GM21528 (cell line): ENCODE measurements at regions not wholly inside any gene's neighbourhood (a gene's known extent, or its start where the extent isn't known, plus 50 kb on each side); places are given as distances from the start of the nearest gene placed in this dataset.
"Not testable (repeated sequence)": the region's sequence is repeated elsewhere in the genome, so short reads cannot be mapped to it uniquely, and the experiment has no call there.

ENCODE experiments used
- ATAC-seq: cut with Tn5 transposase; IDR thresholded peaks from one replicate; pipeline ENCODE4 v1.9.1; 2021; ENCODE audit warnings: mild to moderate bottlenecking, moderate library complexity; ENCODE audit not compliant: unreplicated experiment, low FRiP score

DNA sequence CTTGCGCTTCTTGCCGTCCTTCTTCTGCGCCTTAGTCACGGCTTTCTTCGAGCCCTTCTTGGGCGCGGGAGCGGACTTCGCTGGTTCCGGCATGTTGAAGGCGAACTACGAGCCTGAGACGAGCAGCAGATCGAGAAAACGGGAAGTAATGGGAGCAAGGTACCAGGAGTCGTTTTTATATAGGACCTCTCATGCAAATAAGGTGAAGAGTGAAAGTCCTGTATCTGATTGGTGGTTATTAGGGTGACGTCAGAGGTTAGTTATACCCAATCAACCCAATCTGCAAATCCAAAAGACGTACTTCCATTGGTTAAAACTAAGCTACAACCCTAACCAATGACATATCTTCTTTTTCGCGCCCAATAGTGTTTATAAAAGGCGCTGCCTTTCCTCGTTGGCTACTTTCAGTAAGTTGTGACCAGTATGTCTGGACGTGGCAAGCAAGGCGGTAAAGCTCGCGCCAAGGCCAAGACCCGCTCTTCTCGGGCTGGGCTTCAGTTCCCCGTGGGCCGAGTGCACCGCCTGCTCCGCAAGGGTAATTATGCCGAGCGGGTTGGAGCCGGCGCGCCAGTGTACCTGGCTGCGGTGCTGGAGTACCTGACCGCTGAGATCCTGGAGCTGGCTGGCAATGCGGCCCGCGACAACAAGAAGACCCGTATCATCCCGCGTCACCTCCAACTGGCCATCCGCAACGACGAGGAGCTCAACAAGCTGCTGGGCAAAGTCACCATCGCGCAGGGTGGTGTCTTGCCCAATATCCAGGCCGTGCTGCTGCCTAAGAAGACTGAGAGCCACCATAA lies 100.6 kb upstream of the PRSS16 start:
- ATAC-seq: peak; percentile 71

DNA sequence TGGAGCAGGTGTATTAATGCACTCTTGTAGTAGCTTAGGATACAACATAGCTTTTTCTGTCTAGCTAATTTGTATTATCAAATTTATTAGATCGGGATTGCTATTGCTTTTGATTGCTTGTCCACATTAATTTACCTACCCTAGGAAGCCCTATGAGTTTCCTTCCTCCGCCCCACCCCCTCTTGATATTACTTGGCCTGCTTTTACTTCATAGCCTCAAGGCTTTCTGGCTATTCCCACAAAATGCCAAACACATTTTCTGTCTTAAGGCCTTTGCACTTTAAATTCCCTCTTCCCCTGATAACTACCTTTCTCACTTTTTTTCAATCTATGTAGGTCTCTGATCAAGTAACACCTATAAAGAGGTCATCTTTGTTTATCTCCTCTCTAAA lies 99.1 kb upstream of the PRSS16 start:
- no peak for ATAC-seq

DNA sequence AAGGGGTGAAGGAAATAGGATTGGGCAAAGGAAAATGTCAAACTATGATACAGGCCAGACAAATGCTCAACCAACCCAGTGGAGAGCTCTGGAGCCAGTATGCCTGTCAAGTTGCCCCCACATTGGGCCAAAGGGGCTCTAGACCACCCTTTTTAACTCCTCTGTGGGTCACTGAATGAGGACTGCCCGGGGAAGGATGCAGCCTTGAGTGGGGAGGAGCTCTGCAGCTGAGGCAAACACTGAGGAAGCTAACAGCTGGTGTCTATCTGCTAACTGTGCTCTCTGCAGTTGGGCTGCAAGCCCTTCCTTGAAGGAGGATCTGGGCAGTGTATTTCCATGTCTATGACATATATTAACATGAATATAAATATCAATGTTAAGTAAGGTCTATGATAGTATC lies 98.4 kb upstream of the PRSS16 start:
- no peak for ATAC-seq

DNA sequence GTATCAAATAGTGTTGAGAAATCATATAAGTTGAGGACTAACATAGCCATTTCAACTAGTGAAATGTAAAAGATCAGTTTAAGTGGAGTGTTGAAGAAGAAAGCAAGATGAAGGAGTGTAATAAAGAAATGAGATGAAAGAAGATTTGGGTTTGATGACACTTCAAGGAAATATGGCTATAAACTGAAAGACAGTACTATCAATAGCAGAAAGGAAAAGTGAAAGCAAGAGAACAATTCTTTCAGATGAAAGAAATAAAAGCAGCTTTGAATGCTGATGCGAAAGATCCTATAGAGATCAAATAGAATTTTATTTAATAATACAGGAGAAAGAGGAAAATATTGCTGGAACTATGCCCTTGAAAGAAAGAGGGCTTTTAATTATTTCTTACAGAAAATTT lies 92.8 kb upstream of the PRSS16 start:
- ATAC-seq: no peak

DNA sequence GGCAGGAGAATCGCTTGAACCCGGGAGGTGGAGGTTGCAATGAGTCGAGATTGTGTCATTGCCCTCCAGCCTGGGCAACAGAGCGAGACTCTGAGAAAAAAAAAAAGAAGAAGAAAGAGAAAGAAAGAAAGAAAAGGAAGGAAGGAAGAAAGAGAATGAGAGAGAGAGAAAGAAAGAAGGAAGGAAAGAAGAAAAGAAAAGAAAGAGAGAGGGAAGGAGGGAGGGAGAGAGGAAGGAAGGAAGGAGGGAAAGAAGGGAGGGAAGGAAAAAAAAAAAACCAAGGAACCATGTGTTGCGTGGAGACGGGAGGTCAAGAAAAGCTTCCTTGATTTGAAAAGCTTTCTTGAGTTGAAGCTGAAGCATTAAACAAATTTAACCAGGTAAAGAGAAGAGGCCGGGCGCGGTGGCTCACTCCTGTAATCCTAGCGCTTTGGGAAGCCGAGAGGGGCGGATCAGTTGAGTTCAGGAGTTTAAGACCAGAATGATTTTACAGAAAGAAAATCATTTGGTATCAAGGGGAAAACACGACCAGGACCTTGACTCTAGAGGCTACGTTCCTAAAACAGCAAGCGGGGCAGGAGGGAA lies 90.5 kb upstream of the PRSS16 start:
- ATAC-seq: no peak

DNA sequence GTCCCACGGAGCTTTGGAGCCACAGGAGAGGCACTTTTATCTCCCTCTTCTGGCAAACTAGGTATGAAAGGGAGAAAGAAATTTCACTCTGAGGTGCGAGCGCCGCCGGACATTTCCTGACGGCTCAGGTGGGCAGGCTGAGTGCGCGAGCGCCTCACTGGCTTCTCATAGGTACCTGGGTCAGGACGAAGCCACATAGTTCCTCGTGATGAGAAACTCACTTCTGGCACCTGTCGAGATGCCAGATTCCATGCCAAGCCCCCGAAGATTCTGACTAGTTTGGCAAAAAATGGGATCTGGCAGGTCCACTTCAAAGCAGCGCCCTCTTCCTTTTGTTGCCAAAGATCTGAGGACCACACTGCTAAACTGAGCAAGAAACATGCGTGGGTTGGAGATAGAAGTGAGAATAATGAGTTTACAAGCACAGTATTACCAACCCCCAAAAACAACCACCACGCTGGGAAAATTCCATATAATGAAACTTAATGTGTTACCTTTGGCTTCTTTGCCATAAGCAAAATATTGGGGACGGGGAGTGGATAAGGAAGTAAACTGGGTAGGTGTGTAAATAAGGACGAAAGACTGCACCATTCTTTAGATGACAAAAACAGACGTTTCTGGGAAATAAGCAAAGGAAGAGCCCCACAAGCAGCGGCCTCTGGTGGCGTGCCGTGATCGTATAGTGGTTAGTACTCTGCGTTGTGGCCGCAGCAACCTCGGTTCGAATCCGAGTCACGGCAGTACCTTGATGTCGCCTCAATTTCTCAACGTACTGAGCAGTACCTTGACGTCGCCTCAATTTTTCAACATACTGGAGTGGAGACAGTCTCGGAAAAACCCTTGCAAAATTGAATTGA lies 89.8 kb upstream of the PRSS16 start:
- no peak for ATAC-seq

DNA sequence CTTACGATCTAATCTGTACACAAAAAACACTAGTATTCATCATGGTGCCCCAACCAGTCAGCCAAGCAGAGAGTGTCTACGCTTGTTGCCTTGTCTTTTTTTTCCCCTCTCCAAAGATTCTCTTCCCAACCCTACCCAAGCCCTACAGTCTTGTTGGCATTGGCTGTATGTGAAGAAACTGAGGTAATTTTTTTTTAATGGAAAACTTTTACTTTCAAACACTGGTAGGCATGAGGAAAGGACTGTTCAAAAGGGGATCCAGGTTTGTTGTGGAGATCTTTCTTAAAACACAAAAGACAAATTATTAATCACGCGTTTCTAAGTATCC lies 89.2 kb upstream of the PRSS16 start:
- ATAC-seq: no peak

DNA sequence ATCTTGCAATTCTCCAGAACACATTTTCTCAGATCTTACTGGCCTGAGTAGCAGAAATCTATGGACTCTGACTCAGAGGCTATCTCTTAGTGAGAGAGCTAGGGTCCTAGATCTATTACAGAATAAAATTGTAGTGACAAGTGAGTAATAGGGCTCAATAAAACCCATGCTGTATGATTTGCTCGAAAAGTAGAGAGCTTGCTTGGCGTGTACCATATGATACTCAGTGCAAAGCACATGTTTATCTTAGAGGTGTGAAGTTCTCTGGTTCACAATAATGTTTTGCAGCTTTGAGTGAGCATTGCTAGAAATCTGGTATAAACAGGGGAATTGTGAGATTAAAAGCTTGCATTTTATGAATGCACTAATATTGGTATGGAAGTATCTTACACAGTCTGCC lies 87.8 kb upstream of the PRSS16 start:
- no peak for ATAC-seq

DNA sequence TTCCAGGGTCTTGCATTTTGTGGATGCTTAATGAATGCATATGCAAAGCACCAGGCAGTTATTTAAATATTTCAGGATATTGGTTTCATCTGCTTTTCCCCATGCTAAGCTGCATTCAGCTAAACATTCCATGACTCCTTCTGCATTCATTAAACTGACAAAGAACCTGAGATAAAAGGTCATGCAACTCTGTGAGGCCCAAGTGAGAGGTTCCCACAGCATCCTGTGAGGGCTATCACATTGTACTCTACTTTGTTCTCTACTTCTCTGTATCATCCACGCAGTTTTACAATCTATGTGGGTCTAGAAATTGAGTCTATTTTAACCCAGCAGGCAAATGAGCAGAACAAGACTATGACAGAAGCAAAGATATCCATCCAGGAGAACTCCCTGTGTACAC lies 86.4 kb upstream of the PRSS16 start:
- ATAC-seq: no peak

DNA sequence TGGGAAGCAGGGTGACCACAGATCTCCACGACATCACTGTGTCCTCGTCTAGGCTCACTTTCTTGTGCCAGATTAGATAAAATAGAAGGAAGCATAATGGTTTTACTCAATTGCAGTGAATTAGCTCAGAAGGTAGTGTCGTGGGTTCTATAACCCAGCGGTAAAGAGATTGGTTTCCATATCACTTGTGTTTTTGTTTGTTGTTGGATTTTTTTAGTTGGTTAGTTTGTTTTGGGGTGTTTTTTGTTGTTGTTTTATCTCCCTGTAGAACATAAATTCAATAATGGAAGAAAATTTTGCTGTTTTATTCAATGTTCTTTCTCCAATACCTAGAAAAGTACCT lies 85.9 kb upstream of the PRSS16 start:
- ATAC-seq: no peak

DNA sequence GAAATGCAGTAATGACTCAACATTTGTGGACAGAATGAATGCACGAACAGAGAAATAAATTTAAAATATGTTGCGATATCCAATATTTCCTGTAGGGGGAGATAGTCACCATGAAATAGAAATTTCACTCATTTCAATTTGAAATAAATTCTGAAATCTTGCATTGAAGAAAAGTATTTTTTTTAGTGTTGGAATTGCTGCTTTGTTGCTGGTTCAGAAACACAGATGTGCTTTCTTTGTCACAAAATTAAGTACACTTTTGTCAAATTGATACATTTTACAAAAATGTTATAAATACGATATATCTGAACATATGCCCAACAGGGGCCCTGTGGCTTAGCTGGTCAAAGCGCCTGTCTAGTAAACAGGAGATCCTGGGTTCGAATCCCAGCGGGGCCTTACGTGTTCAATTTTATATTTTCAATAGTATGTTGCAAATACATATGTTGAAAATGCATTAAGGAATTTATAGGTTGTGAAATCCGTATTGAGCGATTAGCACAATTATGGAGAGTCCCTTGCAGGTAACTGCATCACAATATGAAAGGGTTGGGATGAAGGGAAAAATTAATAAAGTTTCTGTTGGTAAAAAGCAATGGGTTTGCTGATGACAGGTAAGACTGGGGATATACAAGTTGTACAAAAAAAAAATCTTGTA lies 85.4 kb upstream of the PRSS16 start:
- no peak for ATAC-seq

DNA sequence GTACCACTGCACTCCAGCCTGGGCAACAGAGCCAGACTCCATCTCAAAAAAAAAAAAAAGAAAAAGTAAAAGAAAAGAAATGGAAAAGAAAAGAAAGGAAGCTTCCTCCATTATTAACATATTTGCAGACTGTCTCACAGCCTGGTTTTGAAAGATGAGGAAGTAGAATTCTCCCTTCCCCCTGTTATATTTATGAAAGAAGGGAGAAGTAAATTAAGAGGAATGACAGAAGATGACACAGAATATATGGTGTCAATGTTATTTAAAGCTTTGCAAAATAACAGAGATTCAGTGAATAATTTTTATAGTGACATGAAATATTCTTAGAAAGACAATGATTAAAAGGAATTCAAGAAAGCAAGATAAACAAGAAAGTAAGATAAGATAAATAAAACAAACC lies 83.7 kb upstream of the PRSS16 start:
- ATAC-seq: no peak

DNA sequence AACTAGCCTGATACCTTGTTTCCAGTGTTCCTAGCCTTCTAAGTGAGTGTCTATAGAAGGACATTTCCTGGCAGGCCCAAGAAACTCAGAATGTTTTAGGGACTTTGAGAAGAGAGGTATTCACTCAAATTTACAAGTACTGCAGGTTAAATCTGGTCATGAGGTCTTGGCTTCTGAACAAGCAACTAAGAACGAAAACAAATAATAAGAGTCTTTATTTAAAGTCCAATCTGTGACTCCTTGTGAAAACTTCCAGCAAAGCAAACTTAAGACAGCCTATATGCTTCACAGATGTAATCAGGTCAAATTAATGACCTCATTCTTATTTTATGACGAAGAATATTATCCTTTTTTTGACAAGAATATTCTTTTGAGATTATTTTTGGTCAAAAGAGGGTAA lies 79.4 kb upstream of the PRSS16 start:
- no peak for ATAC-seq

DNA sequence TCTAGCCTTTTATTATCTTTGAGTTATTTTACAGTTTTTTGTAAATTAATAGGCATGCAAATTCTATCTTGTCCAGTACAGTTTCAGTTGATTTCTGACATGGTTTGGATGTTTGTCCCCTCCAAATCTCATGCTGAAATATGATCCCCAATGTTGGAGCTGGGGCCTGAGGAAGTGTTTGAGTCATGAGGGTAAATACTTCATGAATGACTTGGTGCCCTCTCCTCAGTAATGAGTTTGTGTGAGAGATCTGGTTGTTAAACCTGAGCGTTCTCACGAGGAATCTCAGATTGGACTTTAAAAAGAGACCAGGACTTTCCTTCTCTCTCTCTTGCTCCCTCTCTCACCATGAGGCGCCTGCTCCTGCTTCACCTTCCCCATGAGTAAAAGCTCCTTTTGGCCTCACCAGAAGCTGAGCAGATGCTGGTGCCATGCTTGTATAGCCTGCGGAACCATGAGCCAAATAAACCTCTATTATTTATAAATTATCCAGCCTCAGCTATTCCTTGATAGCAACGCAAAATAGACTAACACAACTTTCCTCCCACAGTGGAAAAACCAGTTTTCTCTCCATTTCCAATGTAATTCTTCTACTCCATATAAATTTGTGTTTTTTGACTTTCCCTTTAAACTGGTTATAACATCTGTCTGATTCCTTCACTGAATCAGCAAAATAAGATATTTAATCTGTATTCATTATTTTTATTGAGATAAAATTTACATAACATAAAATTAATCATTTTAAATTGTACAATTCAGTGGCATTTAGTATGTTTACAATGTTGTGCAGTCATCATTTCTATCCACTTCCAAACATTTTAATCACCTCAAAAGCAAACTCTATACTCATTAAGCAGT lies 78.7 kb upstream of the PRSS16 start:
- ATAC-seq: no peak

DNA sequence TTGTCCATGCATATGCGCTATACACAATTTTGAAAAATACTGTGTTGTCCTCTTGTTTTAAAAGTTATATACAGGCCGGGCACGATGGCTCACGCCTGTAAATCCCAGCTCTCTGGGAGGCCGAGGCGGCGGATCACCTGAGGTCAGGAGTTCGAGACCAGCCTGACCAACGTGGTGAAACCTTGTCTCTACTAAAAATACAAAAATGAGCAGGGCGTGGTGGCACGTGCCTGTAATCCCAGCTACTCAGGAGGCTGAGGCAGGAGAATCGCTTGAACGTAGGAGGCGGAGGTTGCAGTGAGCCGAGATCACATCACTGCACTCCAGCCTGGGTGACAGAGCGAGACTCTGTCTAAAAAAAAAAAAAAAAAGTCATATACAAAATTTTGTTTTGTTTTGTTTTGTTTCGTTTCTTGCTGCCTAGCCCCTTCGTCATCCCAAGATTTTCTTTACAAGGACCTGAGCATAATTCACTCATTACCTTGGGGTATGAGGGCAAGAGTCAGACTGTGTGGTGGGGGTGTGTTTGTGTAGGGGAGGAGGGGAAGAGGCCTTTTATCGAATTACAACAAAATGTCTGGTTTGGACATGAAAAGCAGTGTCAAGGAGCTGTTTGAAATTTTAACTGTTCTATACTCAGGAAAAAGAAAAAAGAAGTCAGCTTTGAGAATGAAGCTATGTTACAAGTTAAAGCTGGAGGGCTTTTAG lies 74.8 kb upstream of the PRSS16 start:
- not testable (repeated sequence) for ATAC-seq

DNA sequence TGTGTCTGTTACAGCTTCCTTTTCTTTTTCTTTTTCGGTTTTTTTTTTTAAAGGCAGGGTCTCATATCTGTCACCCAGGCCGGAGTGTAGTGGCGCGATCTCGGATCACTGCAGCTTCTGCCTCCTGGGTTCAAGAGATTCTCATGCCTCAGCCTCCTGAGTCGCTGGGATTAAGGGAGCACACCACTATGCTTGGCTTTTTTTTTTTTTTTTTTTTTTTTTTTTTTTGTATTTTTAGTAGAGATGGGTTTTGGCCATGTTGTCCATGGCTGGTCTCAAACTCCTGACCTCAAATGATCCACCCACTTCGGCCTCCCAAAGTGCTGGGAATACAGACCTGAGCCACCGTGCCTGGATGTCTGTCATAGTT lies 74.3 kb upstream of the PRSS16 start:
- not testable (repeated sequence) for ATAC-seq

DNA sequence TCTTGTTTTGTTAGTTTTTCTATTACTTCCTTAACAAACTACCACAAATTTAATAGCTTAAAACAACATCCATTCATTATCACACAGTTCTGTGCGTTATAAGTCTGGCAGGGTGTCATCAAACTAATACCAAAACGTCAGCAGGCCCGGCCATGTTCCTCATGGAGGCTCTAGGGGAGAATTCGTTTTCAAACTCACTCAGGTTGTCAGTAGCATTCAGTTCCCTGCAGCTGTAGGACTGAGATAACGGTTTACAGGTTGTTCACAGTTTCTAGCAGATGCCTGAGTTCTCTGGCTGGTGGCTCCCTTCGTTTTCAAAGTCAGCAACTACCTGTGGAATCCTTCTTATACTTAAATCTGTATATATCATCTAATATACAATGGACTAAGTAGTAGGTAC lies 72.5 kb upstream of the PRSS16 start:
- no peak for ATAC-seq

DNA sequence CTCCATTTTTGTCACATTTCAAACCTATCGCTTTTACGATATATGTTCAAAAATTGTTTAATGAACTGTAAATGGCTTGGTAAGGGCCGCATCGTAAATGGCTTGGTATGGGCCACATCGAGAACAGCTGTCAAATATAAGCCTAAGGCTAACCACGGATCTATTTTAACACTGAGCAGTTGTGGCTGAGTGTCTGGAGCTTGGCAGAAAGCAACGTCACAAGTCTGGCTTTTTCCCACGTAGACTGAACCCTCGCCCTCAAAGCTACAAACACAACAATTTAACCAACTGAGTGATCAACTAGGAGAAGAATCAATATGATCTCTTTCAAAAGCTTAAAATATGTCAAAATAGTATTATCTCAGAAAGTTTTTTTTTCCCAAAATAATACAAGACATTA lies 71.4 kb upstream of the PRSS16 start:
- no peak for ATAC-seq

DNA sequence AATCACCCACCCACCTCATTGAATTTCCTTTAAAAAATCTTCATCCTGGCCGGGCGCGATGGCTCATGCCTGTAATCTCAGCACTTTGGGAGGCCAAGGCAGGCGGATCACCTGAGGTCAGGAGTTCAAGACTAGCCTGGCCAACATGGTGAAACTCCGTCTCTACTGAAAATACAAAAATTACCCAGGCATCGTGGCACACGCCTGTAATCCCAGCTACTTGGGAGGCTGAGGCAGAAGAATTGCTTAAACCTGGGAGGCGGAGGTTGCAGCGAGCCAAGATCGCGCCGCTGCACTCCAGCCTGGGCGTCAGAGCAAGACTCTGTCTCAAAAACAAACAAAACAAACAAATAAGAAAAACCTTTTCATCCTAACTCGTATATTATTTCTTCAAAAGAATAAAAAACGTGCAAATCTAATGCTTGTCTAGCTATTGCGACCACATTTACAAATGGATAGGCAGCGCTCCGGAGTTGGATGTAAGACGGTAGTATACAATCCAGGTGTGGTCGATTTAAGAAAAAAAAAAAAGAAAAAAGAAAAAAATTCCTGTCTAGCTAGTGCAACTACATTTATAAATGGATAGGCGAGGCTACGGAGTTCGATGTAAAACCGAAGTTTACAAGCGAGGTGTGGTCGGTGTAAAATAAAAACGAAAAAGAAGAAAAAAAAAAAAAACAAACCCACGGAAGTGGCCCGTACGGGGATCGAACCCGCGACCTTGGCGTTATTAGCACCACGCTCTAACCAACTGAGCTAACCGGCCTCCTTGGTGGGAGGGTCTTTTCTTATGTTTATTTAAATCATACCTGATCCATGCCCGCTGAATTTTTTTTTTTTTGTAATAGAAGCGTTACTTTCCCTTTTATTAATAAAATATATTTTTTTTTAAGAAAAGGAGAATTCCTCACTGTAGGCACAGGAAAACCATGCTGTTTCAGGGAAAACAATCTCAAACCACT lies 70.7 kb upstream of the PRSS16 start:
- peak; percentile 49 for ATAC-seq
